Activated CD4-positive, CD25-positive, alpha-beta regulatory T cell (primary cell): ENCODE measurements at regions not wholly inside any gene's neighbourhood (a gene's known extent, or its start where the extent isn't known, plus 50 kb on each side); places are given as distances from the start of the nearest gene placed in this dataset.

Source experiments
- DNase-seq, 4 experiments: peaks; one replicate each; lab custom pipeline; 2025; lab: John Stamatoyannopoulos, UW

GRCh38 chr7:131265227-131265626, 62.4 kb upstream of the MKLN1 start:
- DNase-seq, result no peak

- DNase-seq, result no peak
These were observed 60.0 kb upstream of the MKLN1 start for GRCh38 chr7:131267631-131268030.

- no peak for DNase-seq
These were observed 58.8 kb upstream of the MKLN1 start for GRCh38 chr7:131268906-131269305.

- DNase-seq, result no peak
These were observed 55.6 kb upstream of the MKLN1 start for GRCh38 chr7:131272086-131272485.

- DNase-seq, result no peak
These were observed 52.7 kb upstream of the MKLN1 start for GRCh38 chr7:131274986-131275385.

GRCh38 chr7:131276190-131276589, 51.5 kb upstream of the MKLN1 start:
- no peak for DNase-seq

- DNase-seq, result no peak
These were observed 50.9 kb upstream of the MKLN1 start for GRCh38 chr7:131276748-131277147.
